22Rv1 (cell line): ENCODE measurements at regions not wholly inside any gene's neighbourhood (a gene's known extent, or its start where the extent isn't known, plus 50 kb on each side); places are given as distances from the start of the nearest gene placed in this dataset.

Source experiments
- CTCF ChIP-seq: fragments of 450-650 bp; IDR thresholded peaks from 2 replicates; pipeline ENCODE4 v1.5.1; 2017; ENCODE audit warnings: mild to moderate bottlenecking
- ZFX ChIP-seq: fragments of 450-650 bp; IDR thresholded peaks from 2 replicates; pipeline ENCODE4 v1.6.1; 2017; ENCODE audit warnings: antibody characterized with exemption, borderline replicate concordance

GRCh38 chr2:41543726-41544125 lies 504.1 kb upstream of the PKDCC start:
- no peak for TF ChIP-seq CTCF
- no peak for TF ChIP-seq ZFX
